GM18867 (cell line): ENCODE measurements at regions not wholly inside any gene's neighbourhood (a gene's known extent, or its start where the extent isn't known, plus 50 kb on each side); places are given as distances from the start of the nearest gene placed in this dataset.

Experiments used
- ATAC-seq: cut with Tn5 transposase; IDR thresholded peaks from one replicate; pipeline ENCODE4 v1.9.1; 2021; ENCODE audit warnings: mild to moderate bottlenecking, moderate library complexity; ENCODE audit not compliant: unreplicated experiment

DNA sequence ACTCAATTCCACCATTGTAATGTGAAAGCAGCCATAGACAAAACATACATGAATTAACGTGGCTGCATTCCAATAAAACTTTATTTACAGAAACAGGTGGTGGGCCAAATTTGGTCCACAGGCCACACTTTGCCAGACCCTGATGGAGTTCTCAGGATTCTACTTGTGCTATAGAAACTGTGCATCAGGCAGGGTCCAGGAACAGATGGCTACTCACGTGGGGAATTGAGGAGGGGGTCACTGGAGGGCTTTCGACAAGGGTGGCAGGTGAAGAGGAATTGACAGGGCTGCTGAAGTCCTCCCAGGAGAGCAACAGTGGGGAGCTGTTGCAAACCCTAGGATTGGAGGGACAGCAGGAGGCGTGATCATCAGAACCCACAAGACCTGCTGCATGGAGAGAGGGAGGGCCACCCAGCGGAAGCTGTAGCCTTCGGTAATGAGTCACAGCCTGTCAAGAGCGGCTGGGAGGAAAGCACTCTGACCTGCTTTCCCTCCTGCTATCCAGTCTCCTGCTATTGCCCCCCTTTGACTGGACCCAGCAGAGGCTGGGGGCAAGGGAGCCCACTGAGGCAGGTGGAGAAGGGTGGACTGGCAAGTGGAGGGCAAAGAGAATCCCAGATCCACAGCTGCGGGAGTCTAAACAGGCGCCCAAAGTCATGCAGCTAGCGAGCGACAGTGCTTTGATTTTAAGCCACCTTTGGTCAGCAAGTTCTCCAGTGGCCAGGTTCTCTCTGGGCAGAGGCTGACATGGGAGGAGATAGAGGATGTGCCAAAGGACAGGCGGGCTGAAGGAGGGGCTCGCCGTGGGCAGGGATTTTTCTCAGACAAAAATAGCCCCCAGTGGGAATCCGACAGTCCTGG, 138.3 kb upstream of the SMIM23 start:
- no peak for ATAC-seq

DNA sequence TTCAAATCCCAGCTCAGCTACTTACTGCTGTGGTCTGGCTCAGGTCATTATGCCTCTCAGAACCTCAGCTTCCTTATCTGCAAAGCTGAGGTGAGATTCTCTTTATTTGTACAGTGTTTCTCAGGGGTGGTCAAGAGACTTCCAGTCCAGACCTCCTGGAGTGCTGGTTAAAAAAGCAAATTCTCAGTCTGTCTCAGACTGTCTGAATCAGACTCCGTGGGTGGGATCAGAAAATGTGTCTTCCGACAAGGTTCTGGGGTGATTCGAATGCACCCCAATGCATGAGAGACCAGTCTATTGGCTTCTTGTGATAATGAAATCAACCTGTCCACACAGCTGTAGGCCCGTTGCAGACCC, 137.7 kb upstream of the SMIM23 start:
- no peak for ATAC-seq

DNA sequence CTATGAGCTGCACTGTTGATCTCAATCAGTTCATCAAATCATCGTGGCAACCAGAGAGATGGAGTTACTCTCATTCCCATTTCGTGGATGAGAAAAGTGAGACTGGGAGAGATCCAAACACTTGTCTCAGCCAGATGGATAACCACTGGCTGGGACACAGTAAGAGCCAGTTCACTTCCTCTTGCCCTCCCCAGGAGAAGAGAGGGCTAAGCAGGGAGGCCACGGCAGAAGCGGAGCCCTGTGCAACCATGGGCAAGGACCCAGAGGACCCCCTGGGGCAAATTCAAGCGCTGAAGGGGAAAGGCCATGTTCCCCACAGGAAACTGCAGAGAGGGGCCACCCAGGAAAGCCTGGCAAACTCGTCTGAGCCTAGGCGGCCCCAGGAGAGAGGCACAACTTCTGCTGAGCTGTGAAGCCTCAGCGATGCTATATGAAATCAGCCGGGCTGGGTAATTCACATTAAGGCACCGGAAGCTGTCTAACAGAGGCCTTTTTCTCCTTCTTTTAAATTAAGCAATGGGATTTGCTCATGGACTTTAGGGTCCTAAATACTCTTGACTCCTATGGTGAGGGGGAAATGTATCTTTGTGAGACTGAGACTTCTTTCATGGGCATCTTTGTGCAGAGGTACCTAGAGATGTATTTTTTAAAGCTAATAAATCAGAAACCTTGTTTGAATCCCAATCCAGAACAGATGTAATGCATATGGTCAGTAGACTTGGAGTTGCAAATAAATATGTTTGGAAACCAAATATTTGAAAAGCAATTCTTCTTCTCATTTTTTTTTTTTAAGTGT, 137.1 kb upstream of the SMIM23 start:
- ATAC-seq: no peak

DNA sequence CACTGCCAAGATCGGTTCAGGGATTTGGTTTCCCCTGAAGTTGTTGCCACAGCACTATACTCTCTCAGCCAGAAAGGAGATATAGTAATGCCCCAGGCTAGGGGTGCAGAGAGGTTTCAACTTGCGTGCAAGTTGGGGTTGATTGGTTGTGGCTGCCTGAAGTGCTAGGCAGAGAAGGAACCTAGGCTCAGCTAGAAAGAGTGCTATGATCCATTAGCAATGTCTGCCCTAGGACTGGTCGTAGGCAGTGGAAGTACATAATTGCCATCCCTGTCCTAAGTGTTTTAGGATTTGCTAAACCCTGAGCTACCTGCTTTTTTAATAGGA, 136.6 kb upstream of the SMIM23 start:
- no peak for ATAC-seq

DNA sequence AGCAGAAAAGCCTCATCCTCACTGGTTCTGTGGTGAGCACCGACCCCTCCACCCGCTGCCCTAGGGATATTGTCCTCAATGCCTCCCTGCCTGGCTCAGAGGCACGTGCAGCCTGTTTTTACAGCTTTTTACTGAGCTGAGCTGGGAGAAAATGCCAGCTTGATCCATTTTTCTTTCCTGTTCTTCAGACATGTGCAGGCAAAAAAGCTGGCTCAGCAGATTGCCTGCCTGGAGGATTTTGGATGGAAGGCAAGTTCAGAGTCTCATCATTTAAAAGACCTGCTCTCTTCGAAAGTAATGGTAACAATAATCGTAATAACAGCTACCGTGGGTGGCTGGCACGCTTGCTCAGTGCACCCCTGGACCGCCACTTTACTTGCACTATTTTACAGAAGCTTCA, 135.0 kb upstream of the SMIM23 start:
- ATAC-seq: no peak

DNA sequence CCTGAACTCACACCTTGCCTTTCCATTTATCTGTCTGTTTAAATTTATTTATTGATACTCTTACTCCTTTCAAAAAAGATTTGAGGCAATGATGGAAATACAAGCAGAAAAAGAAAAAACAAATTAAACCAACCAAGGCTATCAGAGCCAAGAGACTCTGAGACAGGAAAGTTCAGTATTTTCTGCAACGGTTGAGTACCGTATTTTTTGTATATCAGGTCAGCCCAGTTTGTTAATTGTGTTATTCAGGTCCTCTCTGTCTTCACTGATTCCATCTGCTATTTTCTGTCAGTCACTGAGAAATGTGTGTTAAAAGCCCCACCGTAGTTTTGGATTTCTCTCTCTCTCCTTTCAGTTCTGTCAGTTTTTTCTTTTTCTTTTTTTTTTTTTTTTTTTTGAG, 134.5 kb upstream of the SMIM23 start:
- ATAC-seq: no peak

DNA sequence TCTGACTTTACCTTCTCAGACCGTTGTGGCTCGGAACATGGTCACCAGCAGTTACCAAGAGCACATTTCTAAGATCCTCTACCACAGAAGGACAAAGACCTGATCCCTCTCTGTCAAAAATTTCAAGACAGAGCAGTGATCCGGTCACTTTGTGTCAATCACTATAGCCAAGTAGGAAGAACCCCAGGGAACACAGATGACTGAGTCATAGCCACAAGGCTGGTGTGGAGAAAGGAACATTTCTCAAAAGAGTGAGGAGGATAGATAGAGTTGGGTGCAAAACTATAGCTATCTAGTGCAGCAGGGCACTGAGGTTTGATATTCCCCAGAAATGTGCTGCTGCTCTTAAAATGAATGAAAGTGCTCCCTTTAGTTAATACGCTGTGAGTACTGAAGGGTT, 130.7 kb upstream of the SMIM23 start:
- ATAC-seq: no peak

DNA sequence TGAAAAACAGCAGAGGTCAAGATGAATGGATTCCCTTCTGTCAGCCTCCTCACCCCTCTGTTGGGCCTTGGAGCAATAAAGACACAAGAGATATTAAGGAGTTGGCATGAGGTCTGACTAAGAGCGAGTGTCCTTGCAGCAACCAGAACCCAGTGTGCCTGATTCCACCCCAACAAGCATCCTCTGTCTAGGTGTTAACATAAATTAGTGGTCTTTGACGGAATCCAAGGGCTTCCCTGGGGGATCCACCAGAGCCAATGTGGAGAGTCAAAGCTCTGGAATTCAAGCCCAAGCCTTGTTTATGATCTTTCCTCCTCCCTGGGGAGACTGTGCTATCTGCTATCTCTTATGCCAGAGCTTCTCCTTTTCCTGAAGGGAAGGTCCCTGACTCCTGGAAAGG, 128.1 kb upstream of the SMIM23 start:
- no peak for ATAC-seq

DNA sequence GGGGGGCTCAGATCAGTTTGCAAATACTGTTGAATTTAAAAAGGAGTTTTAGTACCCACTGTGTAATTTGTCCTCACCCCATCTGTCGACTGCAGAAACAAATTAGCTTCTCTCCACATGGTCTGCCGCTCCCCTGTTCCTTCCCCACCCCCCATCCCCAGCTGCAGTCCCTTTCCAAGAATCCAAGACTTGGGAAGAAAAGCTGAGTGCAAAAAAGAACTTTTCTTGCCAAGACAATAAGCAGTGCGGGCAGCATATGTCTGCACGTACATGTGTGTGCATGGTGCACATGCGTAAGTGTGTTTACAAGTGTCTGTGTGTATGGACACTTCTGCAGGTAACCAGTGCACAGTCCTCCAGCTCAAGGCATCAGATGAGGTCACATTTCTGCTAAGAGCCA, 125.7 kb upstream of the SMIM23 start:
- no peak for ATAC-seq

DNA sequence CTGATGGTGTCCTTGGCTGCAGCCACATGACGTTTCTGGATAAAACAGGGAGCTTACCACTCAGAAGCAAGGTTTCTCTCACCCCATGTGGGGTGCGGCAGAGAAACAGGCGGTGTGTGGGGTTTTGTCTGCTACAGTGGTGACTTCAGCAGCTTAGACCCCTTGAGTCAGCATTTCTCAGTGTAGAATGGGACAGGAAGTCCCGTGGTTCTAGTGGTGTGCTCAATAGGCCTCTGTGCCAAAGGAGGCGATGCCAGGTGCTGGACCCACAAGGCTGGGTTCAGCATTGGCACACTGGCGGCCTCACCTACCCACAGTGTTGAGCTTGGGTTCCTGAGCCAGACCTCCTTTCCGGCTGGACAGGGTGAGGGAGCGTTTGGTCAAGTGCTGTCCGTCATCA, 125.2 kb upstream of the SMIM23 start:
- no peak for ATAC-seq

DNA sequence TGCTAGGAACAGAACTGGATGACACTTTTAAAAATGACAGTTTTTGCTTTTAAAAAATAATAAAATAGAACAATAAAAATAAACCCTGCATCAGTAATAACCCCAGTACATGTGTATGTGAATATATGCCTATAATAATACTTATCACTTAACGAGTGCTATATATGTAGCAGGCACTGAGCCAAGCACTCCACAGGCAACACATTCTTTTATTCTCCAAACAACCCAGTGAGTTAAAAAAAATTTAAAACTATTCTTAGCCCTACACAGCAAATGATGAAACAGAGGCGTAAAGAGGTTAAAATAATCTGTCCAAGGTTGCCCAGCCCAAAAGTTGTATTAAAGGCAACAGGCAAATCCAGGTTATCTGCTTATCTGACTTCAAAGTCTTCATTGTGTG, 124.5 kb upstream of the SMIM23 start:
- ATAC-seq: no peak

DNA sequence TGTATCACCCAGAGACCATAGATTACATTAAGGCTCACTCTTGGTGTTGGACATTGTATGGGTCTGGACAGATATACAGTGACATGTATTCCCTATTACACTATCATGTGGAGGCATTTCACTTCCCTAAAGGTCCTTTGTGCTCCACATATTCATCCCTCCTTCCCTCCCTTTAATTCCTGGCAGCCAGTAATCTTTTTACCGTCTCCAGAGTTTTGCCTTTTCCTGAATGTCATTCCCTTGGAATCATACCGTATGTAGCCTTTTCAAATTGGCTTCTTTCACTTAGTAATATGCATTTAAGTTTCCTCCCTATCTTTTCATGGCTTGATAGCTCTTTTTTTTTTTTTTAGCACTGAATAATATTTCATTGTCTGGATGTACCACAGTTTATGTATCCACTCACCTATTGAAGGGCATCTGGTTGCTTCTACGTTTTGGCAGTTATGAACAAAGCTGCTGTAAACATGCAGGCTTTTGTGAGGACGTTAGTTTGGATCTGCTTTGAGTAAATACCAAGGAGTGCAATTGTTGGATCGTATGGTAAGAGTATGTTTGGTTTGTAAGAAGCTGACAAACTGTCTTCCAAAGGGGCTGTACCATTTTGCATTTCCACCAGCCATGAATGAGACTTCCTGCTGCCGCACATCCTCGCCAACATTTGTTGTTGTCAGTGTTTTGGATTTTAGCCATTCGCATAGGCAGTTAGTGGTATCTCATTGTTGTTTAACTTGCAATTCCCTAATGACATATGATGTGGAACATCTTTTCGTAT, 122.1 kb upstream of the SMIM23 start:
- no peak for ATAC-seq

DNA sequence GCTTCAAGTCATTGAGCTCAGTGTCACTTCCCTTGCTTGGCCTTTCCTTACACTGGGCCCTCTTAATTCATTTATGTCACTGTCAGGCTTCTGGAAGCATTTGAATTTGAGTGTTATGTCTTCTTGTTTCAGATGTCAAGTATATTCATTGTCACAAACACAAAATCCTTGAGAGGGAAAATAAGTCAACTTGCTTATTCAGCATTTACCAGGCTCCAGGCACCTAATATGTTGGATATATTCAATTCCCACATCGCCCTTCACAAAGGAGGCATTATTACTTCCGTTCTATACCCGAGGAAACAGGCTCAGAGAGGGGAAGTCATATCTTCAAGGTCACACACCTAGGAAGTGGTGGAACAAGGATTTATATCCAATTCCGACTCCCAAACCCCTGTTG, 121.1 kb upstream of the SMIM23 start:
- ATAC-seq: no peak

DNA sequence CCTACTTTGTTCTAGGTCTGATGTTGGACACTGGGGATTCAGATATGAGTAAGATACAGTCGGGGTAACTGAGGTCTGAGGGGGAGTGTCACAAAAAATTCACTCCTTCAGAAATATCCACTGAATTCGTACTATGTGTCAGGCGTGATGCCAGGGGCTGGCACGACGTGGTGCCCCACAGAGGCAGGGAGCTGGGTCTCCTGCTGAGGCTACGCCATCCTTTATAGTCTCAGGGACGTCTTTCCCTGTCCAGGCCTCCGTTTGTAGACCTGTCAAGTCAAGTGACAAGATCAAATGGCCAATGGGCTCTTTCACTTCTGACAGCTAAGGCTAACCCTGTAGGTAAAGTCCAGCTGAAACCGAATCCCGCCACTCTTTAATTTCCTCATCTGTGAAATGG, 118.8 kb upstream of the SMIM23 start:
- no peak for ATAC-seq

DNA sequence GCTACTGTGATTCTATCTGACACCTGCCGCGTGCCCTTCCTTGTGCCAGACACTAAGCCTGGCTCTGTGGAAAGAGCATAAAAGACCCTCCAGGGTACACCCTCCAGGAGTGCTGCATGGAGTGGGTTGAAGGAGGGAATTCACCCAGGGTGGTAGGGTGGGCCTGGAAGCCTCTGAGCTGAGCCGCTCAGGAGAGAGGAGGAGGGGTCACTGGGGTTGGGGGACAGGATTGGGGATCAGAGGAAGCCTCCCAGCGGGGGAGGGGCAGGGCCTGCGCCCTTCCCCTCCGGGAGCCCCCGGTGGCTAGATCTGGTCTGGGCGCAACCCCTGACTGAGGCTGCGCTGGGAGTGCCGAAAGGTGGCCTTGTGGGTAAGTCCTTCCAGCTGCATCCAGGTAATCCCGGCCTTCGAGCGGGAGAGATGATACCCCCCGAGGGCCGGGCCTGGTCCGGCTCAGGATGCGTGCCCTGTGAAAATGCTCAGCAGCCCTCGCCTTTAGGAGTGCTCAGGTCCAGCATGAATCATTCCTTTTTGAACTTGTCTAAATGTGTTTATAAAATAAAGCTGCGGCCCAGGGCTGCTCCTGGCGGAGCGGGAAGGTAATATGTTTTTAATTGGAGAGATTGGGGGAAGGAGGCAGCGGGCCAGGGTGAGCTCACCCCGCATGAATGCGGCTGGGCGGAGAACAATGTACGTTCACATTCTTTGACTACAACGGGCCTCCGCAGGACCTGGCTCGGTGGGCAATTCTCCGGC, 118.1 kb upstream of the SMIM23 start:
- no peak for ATAC-seq

DNA sequence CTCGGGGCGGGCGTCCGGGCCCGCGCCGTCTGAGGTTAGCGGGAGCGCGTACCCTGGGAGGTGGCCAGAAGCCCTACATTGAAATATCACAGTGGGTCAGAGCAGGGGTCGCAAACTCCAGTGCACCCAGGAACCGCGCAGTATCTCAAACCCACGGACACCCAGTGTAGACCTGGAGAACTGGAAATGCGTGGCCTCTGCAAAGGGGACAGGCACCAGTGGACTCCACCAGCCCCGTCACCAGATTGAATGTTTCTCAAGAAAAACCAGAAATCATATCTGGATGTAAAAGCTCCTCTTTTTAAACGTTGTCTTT, 117.6 kb upstream of the SMIM23 start:
- no peak for ATAC-seq

DNA sequence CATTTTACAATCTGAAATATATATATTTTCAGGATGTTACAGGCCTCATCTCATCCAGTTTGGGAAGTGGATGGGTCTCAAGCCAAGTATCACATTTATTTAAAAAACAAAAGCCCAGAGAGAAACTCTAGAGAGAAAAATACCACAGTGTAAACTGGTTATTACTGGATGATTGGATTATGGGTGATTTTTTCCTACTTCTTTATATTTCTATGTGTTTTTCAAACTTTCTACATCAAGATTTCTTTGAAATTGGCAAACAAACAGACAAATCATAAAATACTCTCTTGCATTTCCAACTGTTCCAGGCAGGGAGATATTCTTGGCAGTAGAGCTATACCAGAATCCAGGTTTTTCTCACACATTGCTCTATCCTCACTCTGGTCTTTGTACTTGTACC, 116.0 kb upstream of the SMIM23 start:
- no peak for ATAC-seq

DNA sequence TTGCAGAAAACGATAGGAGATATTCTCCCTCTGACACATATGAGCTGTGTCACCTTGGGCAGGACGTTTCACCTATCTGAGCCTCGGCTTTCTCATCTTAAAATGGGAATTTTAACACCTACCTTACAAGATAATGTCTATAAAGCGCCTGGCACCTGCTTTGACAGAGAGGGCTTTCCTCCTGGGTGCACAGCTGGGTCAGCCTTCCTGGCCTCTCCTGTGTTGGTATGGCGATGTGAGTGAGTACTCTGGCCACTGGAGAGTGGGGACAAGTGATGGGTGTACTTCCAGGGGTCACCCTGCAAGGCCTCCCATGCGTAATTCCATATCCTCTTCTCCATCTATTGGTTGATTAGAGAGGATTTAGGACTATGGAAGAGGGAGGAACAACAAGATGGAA, 113.1 kb upstream of the SMIM23 start:
- no peak for ATAC-seq

DNA sequence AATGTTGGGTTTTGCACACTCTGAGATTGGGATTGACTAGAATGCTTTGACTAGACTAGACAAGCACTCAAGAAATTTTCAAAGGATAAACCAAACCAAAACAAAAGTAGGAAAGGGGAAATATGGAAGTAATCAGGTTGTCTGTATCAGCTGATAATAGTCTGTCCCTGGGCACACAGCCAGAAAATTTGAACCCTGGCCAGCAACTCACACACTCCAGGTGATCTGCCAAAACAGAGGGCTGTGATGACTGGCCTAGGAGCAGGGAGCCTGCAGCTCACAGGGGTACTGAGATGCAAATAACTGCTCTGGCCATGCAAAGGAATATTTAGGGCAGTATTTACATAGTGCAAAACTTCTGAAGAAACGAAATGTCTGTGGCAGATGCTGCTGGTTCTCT, 112.3 kb upstream of the SMIM23 start:
- no peak for ATAC-seq

DNA sequence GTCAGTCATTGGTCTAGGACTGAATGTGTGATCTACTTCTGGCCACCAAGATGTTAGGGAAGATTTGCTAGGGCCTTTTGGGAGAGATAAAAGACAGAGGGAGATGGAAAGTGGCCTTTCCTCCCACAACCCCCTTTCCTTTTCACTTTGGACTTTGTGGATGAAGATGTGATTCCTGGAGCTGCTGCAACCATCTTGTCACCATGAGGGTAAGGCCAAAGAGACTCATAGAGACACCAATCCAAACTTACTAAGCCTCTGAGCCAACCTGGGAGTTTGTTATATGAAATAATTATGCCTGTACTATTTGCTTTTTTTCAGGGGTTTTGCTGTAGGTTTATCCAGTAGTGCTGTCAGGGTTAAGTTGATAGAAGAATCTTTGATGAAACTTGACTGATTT, 111.8 kb upstream of the SMIM23 start:
- no peak for ATAC-seq

DNA sequence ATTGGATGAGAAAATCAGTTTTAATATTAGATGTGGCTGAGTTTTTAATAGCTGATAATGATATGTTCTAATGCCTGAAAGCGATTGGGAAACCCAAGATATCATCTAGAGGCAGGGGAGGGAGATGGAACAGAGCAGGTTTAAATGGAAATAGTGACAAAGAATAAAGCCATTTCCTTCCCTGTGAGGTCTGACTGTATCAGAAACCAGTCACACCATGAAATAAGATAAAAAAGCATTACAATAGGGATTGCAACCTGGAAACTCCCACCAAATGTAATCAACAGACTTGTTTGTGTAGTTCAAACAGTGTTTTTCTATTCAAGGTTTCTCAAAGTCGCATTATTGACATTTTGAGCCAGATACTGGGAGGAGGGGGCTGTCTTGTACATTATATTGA, 110.1 kb upstream of the SMIM23 start:
- no peak for ATAC-seq
